Mesothelial cell of epicardium (in vitro differentiated cells): ENCODE measurements at regions not wholly inside any gene's neighbourhood (a gene's known extent, or its start where the extent isn't known, plus 50 kb on each side); places are given as distances from the start of the nearest gene placed in this dataset.

Experiments used
- DNase-seq, 2 experiments: peaks; one replicate each; pipeline ENCODE4 v3.0.0; 2021; ENCODE audit warnings: low spot score in 2 of 2; ENCODE audit not compliant: unreplicated experiment in 2 of 2
- H3K27ac Mint-ChIP-seq: 2 replicates; pipeline ENCODE4 v1.8.0; 2021; ENCODE audit warnings: mixed read lengths
- H3K27me3 Mint-ChIP-seq: 2 replicates; pipeline ENCODE4 v1.8.0; 2021; ENCODE audit warnings: low read depth, mixed read lengths
- H3K36me3 Mint-ChIP-seq: 2 replicates; pipeline ENCODE4 v1.8.0; 2021; ENCODE audit warnings: mixed read lengths
- H3K4me1 Mint-ChIP-seq: 2 replicates; pipeline ENCODE4 v1.8.0; 2021; ENCODE audit warnings: mixed read lengths
- H3K4me3 Mint-ChIP-seq: 2 replicates; pipeline ENCODE4 v1.8.0; 2021; ENCODE audit warnings: mild to moderate bottlenecking, moderate library complexity, mixed read lengths
- H3K9me3 Mint-ChIP-seq: 2 replicates; pipeline ENCODE4 v1.8.0; 2021; ENCODE audit warnings: mixed read lengths
- CTCF ChIP-seq: fragments of 200-600 bp; sonication (generic); IDR thresholded peaks from one replicate; pipeline ENCODE4 v1.5.0; 2021; ENCODE audit warnings: antibody characterized with exemption; ENCODE audit not compliant: unreplicated experiment

GRCh38 chr21:15405214-15405613, 324.6 kb upstream of the USP25 start:
- Mint-ChIP-seq H3K36me3 (no peaks in the 10 kb centered on the region), H3K9me3 (peaks cover 6% of the 10 kb centered on the region), H3K27ac (no peak overlapping the region), H3K4me3 (no peak overlapping the region), H3K4me1 (peaks cover 30% of the 10 kb centered on the region), H3K27me3 (no peaks in the 10 kb centered on the region)
- no peak for TF ChIP-seq CTCF
- no peak for DNase-seq

GRCh38 chr21:15406791-15407190, 323.0 kb upstream of the USP25 start:
- no peak for DNase-seq
- no peak for TF ChIP-seq CTCF
- peaks cover 30% of the 10 kb centered on the region for H3K4me1 Mint-ChIP-seq
- H3K4me3 Mint-ChIP-seq, result no peak overlapping the region
- H3K27ac Mint-ChIP-seq, result peak overlapping the region; percentile 11
- no peaks in the 10 kb centered on the region for H3K27me3 Mint-ChIP-seq
- no peaks in the 10 kb centered on the region for H3K36me3 Mint-ChIP-seq
- peaks cover 6% of the 10 kb centered on the region for H3K9me3 Mint-ChIP-seq

- no peak overlapping the region for H3K27ac Mint-ChIP-seq
- peaks cover 6% of the 10 kb centered on the region for H3K9me3 Mint-ChIP-seq
- TF ChIP-seq CTCF, result no peak
- H3K27me3 Mint-ChIP-seq, result no peaks in the 10 kb centered on the region
- H3K36me3 Mint-ChIP-seq, result no peaks in the 10 kb centered on the region
- no peak overlapping the region for H3K4me3 Mint-ChIP-seq
- no peak for DNase-seq
- H3K4me1 Mint-ChIP-seq, result peaks cover 30% of the 10 kb centered on the region
Measured at GRCh38 chr21:15407585-15407984, 322.2 kb upstream of the USP25 start.

- Mint-ChIP-seq H3K27ac (no peak overlapping the region), H3K4me3 (no peak overlapping the region), H3K36me3 (no peaks in the 10 kb centered on the region), H3K4me1 (peaks cover 30% of the 10 kb centered on the region), H3K9me3 (peaks cover 3% of the 10 kb centered on the region), H3K27me3 (no peaks in the 10 kb centered on the region)
- no peak for TF ChIP-seq CTCF
- DNase-seq, result no peak
Measured at GRCh38 chr21:15408089-15408488, 321.7 kb upstream of the USP25 start.

- Mint-ChIP-seq H3K9me3 (no peaks in the 10 kb centered on the region), H3K27me3 (no peaks in the 10 kb centered on the region), H3K36me3 (no peaks in the 10 kb centered on the region), H3K27ac (no peak overlapping the region), H3K4me3 (no peak overlapping the region), H3K4me1 (peaks cover 30% of the 10 kb centered on the region)
- TF ChIP-seq CTCF, result no peak
- no peak for DNase-seq
Measured at GRCh38 chr21:15409031-15409430, 320.8 kb upstream of the USP25 start.

GRCh38 chr21:15410853-15411252, 318.9 kb upstream of the USP25 start:
- Mint-ChIP-seq H3K36me3 (no peaks in the 10 kb centered on the region), H3K27me3 (no peaks in the 10 kb centered on the region), H3K4me1 (peaks cover 35% of the 10 kb centered on the region), H3K27ac (no peak overlapping the region), H3K9me3 (no peaks in the 10 kb centered on the region), H3K4me3 (no peak overlapping the region)
- DNase-seq, result no peak
- no peak for TF ChIP-seq CTCF
